Fibroblast of skin of right quadriceps (primary cell): ENCODE measurements at regions not wholly inside any gene's neighbourhood (a gene's known extent, or its start where the extent isn't known, plus 50 kb on each side); places are given as distances from the start of the nearest gene placed in this dataset.

Experiments used
- DNase-seq: peaks from one replicate; pipeline ENCODE4 v3.0.0-alpha.2; 2013

GRCh38 chr1:63127376-63127775 lies 195.0 kb upstream of the FOXD3 start:
- peak; percentile 80 for DNase-seq

- no peak for DNase-seq
Measured at GRCh38 chr1:63128556-63128955, 193.8 kb upstream of the FOXD3 start.

GRCh38 chr1:63129184-63129583 lies 193.2 kb upstream of the FOXD3 start:
- no peak for DNase-seq

- DNase-seq: no peak
Measured at GRCh38 chr1:63129855-63130254, 192.5 kb upstream of the FOXD3 start.

GRCh38 chr1:63134501-63135173 lies 187.7 kb upstream of the FOXD3 start:
- no peak for DNase-seq

GRCh38 chr1:63135174-63135512 lies 187.2 kb upstream of the FOXD3 start:
- DNase-seq: no peak

- DNase-seq: no peak
Measured at GRCh38 chr1:63135801-63136200, 186.6 kb upstream of the FOXD3 start.

GRCh38 chr1:63142001-63142400 lies 180.4 kb upstream of the FOXD3 start:
- DNase-seq: no peak

GRCh38 chr1:63143482-63143881 lies 178.9 kb upstream of the FOXD3 start:
- DNase-seq: no peak

GRCh38 chr1:63147783-63148182 lies 174.6 kb upstream of the FOXD3 start:
- no peak for DNase-seq

GRCh38 chr1:63148825-63149645 lies 173.3 kb upstream of the FOXD3 start:
- DNase-seq: peak; percentile 41

- no peak for DNase-seq
Measured at GRCh38 chr1:63152572-63152971, 169.8 kb upstream of the FOXD3 start.

GRCh38 chr1:63155437-63155836 lies 166.9 kb upstream of the FOXD3 start:
- DNase-seq: no peak

GRCh38 chr1:63157085-63157484 lies 165.3 kb upstream of the FOXD3 start:
- no peak for DNase-seq

GRCh38 chr1:63169057-63169456 lies 153.3 kb upstream of the FOXD3 start:
- DNase-seq: no peak

GRCh38 chr1:63173161-63173560 lies 149.2 kb upstream of the FOXD3 start:
- no peak for DNase-seq

- DNase-seq: no peak
Measured at GRCh38 chr1:63189677-63190076, 132.7 kb upstream of the FOXD3 start.

- no peak for DNase-seq
Measured at GRCh38 chr1:63190171-63190570, 132.2 kb upstream of the FOXD3 start.

- no peak for DNase-seq
Measured at GRCh38 chr1:63198871-63199394, 123.4 kb upstream of the FOXD3 start.

- no peak for DNase-seq
Measured at GRCh38 chr1:63199706-63200335, 122.5 kb upstream of the FOXD3 start.

GRCh38 chr1:63200676-63201075 lies 121.7 kb upstream of the FOXD3 start:
- DNase-seq: no peak

GRCh38 chr1:63203641-63204040 lies 118.7 kb upstream of the FOXD3 start:
- DNase-seq: no peak

- DNase-seq: no peak
Measured at GRCh38 chr1:63205776-63206175, 116.6 kb upstream of the FOXD3 start.

GRCh38 chr1:63214553-63214952 lies 107.8 kb upstream of the FOXD3 start:
- DNase-seq: no peak
